ENCODE measurements at regions not wholly inside any gene's neighbourhood (a gene's known extent, or its start where the extent isn't known, plus 50 kb on each side); places are given as distances from the start of the nearest gene placed in this dataset.

GRCh38 chr3:106014971-106015370 lies 146.2 kb upstream of the CBLB start:
- H3K9ac ChIP-seq (ENCODE audit: low read length) = no peak overlapping the region
- TF ChIP-seq CTCF (IDR thresholded peaks at IDR 0.05; ENCODE audit: low read length) = no peak
- no peak for TF ChIP-seq EZH2 (IDR thresholded peaks at IDR 0.05; ENCODE audit: borderline replicate concordance, low read length)
- H3K36me3 ChIP-seq (ENCODE audit: insufficient read depth, low read length) = no peaks in the 10 kb centered on the region
- H3K4me3 ChIP-seq (ENCODE audit: low read depth, low read length, poor library complexity, severe bottlenecking) = no peak overlapping the region
- no peaks in the 10 kb centered on the region for H3K79me2 ChIP-seq (ENCODE audit: insufficient read depth, low read length)
- no peak overlapping the region for H3K27ac ChIP-seq (ENCODE audit: low read depth, low read length, poor library complexity, severe bottlenecking)
- H2AFZ ChIP-seq (ENCODE audit: low read length) = peak overlapping the region; percentile 85
- H3K9me3 ChIP-seq (ENCODE audit: low read length) = no peaks in the 10 kb centered on the region
- H3K4me1 ChIP-seq (ENCODE audit: insufficient read depth, low read length, severe bottlenecking) = peaks cover 18% of the 10 kb centered on the region
- H4K20me1 ChIP-seq (ENCODE audit: insufficient read depth, low read length) = no peaks in the 10 kb centered on the region
- no peak overlapping the region for H3K4me2 ChIP-seq (ENCODE audit: low read length)
- H3K27me3 ChIP-seq (ENCODE audit: insufficient read depth, low read length) = no peaks in the 10 kb centered on the region
- no peaks in the 10 kb centered on the region for H3F3A ChIP-seq (ENCODE audit: insufficient read depth, low read length)
- H3K9me2 ChIP-seq (ENCODE audit: low read depth, low read length) = no peaks in the 10 kb centered on the region

- H3K36me3 ChIP-seq (ENCODE audit: insufficient read depth, low read length) = no peaks in the 10 kb centered on the region
- H3K79me2 ChIP-seq (ENCODE audit: insufficient read depth, low read length) = no peaks in the 10 kb centered on the region
- no peaks in the 10 kb centered on the region for H3K9me3 ChIP-seq (ENCODE audit: low read length)
- H3K27me3 ChIP-seq (ENCODE audit: insufficient read depth, low read length) = no peaks in the 10 kb centered on the region
- H3K4me2 ChIP-seq (ENCODE audit: low read length) = no peak overlapping the region
- no peak overlapping the region for H3K4me3 ChIP-seq (ENCODE audit: low read depth, low read length, poor library complexity, severe bottlenecking)
- H4K20me1 ChIP-seq (ENCODE audit: insufficient read depth, low read length) = no peaks in the 10 kb centered on the region
- no peak overlapping the region for H3K27ac ChIP-seq (ENCODE audit: low read depth, low read length, poor library complexity, severe bottlenecking)
- H2AFZ ChIP-seq (ENCODE audit: low read length) = no peak overlapping the region
- H3F3A ChIP-seq (ENCODE audit: insufficient read depth, low read length) = no peaks in the 10 kb centered on the region
- TF ChIP-seq EZH2 (IDR thresholded peaks at IDR 0.05; ENCODE audit: borderline replicate concordance, low read length) (no peak), CTCF (IDR thresholded peaks at IDR 0.05; ENCODE audit: low read length) (no peak)
- peaks cover 18% of the 10 kb centered on the region for H3K4me1 ChIP-seq (ENCODE audit: insufficient read depth, low read length, severe bottlenecking)
- no peak overlapping the region for H3K9ac ChIP-seq (ENCODE audit: low read length)
- no peaks in the 10 kb centered on the region for H3K9me2 ChIP-seq (ENCODE audit: low read depth, low read length)
Measured at GRCh38 chr3:106018102-106018501, 149.3 kb upstream of the CBLB start.

GRCh38 chr3:106018929-106019550 lies 150.2 kb upstream of the CBLB start:
- Histone ChIP-seq H3F3A (ENCODE audit: insufficient read depth, low read length) (no peaks in the 10 kb centered on the region), H3K4me2 (ENCODE audit: low read length) (no peak overlapping the region), H3K79me2 (ENCODE audit: insufficient read depth, low read length) (no peaks in the 10 kb centered on the region), H4K20me1 (ENCODE audit: insufficient read depth, low read length) (no peaks in the 10 kb centered on the region), H3K9me3 (ENCODE audit: low read length) (no peaks in the 10 kb centered on the region), H3K9ac (ENCODE audit: low read length) (no peak overlapping the region), H3K9me2 (ENCODE audit: low read depth, low read length) (no peaks in the 10 kb centered on the region), H3K27me3 (ENCODE audit: insufficient read depth, low read length) (no peaks in the 10 kb centered on the region), H3K4me3 (ENCODE audit: low read depth, low read length, poor library complexity, severe bottlenecking) (no peak overlapping the region), H3K36me3 (ENCODE audit: insufficient read depth, low read length) (no peaks in the 10 kb centered on the region), H3K4me1 (ENCODE audit: insufficient read depth, low read length, severe bottlenecking) (peaks cover 18% of the 10 kb centered on the region), H2AFZ (ENCODE audit: low read length) (no peak overlapping the region), H3K27ac (ENCODE audit: low read depth, low read length, poor library complexity, severe bottlenecking) (no peak overlapping the region)
- TF ChIP-seq EZH2 (IDR thresholded peaks at IDR 0.05; ENCODE audit: borderline replicate concordance, low read length) = no peak
- TF ChIP-seq CTCF (IDR thresholded peaks at IDR 0.05; ENCODE audit: low read length) = no peak

All from OCI-LY1 (cell line).